Breast epithelium (tissue), 3 donors: ENCODE measurements at regions not wholly inside any gene's neighbourhood (a gene's known extent, or its start where the extent isn't known, plus 50 kb on each side); places are given as distances from the start of the nearest gene placed in this dataset.

Experiments used
- CTCF ChIP-seq, 3 donors: fragments of 450-650 bp; IDR thresholded peaks; one replicate each; pipeline ENCODE4 v1.5.1; 2016 to 2017; ENCODE audit warnings: antibody characterized with exemption in 3 of 3, mild to moderate bottlenecking in 3 of 3, moderate library complexity in 3 of 3
- POLR2A ChIP-seq: fragments of 450-650 bp; IDR thresholded peaks from one replicate; pipeline ENCODE4 v1.6.1; 2016; ENCODE audit warnings: antibody characterized with exemption, mild to moderate bottlenecking, moderate library complexity
- POLR2AphosphoS5 ChIP-seq, 3 donors: sonication (generic); formaldehyde crosslinking; IDR thresholded peaks; one replicate each; pipeline ENCODE4 v1.6.1; 2017; ENCODE audit warnings: antibody characterized with exemption in 3 of 3

GRCh38 chr5:153148624-153148976 lies 341.9 kb upstream of the GRIA1 start:
- TF ChIP-seq POLR2A = no peak
- no peak for TF ChIP-seq POLR2AphosphoS5 (IDR thresholded peaks at IDR 0.05)
- no peak for TF ChIP-seq CTCF (IDR thresholded peaks at IDR 0.05)
